GM06990 (cell line): ENCODE measurements at regions not wholly inside any gene's neighbourhood (a gene's known extent, or its start where the extent isn't known, plus 50 kb on each side); places are given as distances from the start of the nearest gene placed in this dataset.
"Not testable (repeated sequence)": the region's sequence is repeated elsewhere in the genome, so short reads cannot be mapped to it uniquely, and the experiment has no call there.

Experiments
- DNase-seq: peaks from one replicate; pipeline ENCODE4 v3.0.0-alpha.2; 2011; ENCODE audit not compliant: insufficient read length; ENCODE audit errors: extremely low read depth
- H3K27me3 ChIP-seq: replicated peaks from 2 replicates; pipeline ENCODE4 v1.6.0; 2011; ENCODE audit warnings: low read length; ENCODE audit not compliant: control insufficient read depth, insufficient read depth
- H3K36me3 ChIP-seq: 2 replicates; pipeline ENCODE4 v1.5.1; 2011; ENCODE audit warnings: low read length; ENCODE audit not compliant: control insufficient read depth, insufficient read depth
- H3K4me3 ChIP-seq: replicated peaks from 2 replicates; pipeline ENCODE4 v1.5.1; 2011; ENCODE audit warnings: low read depth, mild to moderate bottlenecking, control low read depth, low read length
- CTCF ChIP-seq: IDR thresholded peaks from 2 replicates; pipeline ENCODE4 v1.5.1; 2011; ENCODE audit warnings: low read length, control low read depth, mild to moderate bottlenecking, inconsistent platforms; ENCODE audit not compliant: insufficient read depth, poor library complexity, severe bottlenecking

DNA sequence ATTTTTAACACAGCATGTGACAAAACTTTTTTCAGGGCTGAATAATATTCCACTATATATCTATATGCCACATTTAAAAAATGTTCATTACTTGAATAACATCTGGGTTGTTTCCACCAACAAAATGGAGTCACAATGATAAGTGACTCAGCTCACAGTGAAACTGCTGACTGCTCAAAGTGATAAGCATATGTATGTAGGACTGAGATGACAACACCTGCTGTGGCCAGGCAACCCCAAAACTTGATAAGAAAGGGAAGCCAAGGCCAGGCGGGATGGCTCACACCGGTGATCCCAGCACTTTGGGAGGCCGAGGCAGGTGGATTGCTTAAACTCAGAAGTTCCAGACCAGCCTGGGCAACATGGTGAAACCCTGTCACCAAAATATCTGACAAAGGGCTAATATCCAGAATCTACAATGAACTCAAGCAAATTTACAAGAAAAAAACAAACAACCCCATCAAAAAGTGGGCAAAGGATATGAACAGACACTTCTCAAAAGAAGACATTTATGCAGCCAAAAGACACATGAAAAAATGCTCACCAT is 99.2 kb upstream of the TERB2 start:
- DNase-seq, H3K36me3 ChIP-seq, H3K4me3 ChIP-seq, H3K27me3 ChIP-seq: not testable (repeated sequence)

DNA sequence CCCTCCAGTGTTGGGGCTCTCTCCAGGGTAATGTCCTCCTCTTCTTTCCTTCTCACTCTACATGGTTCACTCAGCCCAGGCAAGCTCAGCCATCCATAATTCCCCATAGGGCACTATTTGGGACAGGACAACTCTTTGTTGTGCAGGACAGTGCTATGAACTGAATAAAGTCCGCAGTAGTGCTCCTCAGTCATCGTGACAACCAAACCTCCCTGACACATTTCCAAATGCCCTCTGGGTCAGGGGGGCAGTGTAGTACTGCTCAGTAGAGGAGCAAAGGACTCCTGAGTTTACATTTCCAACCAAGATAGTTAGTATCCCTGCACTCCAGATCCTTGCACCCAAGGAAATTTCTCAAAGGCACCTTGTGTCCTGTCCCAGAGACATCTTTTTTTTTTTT is 97.4 kb upstream of the TERB2 start:
- not testable (repeated sequence) for DNase-seq, H3K4me3 ChIP-seq, H3K27me3 ChIP-seq, H3K36me3 ChIP-seq

DNA sequence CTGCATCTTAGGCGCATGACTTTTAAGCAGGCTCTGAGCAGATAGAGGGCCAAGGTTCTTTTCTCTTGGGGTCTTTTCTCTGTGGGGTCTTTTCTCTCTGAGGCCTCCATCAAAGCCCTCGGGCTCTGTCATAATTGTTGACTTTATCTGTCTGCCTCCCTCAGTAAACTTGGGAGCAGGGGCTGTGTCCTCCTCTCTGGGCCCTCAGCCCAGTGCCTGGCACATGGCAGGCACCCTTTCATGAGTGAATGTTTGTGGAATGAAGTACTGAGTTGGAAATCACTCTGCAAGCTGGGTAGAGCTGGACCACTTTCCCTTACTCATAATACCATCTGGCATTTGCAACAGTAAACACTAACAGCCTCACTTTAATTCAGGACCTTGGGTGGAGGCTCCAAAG is 96.3 kb upstream of the TERB2 start:
- H3K36me3 ChIP-seq, H3K4me3 ChIP-seq, H3K27me3 ChIP-seq, DNase-seq: not testable (repeated sequence)

DNA sequence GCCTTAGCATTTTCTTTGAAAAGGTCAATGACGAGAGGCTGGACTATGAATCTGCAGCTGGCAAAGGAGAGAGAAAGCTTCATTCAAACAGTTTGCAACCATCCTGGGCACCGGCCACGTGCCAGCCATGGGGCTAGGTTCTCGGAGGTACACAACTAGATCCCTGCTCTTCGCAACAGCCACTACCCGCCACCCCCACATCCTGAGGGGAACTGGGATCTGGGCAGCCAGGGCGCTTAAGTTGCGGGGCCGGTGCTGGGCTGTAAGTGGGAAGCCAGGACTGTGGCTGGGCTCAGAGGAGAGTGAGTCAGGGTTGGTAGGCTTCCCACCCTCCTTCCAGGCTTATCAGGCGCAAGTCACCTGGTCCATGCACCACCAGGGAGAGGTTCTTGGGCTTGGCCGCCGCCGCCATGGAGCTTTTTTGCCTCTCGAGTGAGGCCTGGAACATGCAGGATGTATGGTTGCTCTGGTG is 95.0 kb upstream of the TERB2 start:
- Histone ChIP-seq H3K4me3 (no peak overlapping the region), H3K27me3 (no peaks in the 10 kb centered on the region), H3K36me3 (peaks cover 7% of the 10 kb centered on the region)
- DNase-seq: no peak
- no peak for TF ChIP-seq CTCF

DNA sequence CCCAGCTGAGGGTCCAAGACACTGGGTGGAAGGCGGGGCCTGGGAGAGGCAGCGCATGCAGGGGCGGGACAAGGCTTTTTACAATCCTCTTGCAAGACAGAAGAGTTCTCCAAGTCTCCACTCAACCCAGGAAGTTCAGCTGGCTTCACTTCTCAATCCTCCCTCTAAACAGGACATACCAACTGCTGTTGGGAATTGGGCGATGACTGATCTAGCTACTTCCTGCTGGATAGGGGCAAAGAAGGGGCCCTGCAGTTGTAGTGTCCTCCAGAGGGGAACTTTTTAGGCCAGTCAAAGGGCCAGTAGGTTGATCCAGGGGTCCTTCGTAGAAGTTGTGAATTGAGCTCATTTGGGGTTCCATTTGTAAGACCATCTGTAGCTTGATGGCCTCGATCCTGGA is 94.6 kb upstream of the TERB2 start:
- H3K27me3 ChIP-seq: no peaks in the 10 kb centered on the region
- no peak overlapping the region for H3K4me3 ChIP-seq
- no peak for TF ChIP-seq CTCF
- H3K36me3 ChIP-seq: peaks cover 7% of the 10 kb centered on the region
- DNase-seq: no peak

- not testable (repeated sequence) for H3K27me3 ChIP-seq, H3K36me3 ChIP-seq, H3K4me3 ChIP-seq, DNase-seq
Observed at GRCh38 chr15:44862866-44863265, 93.6 kb upstream of the TERB2 start.

GRCh38 chr15:44868100-44868499 is 88.4 kb upstream of the TERB2 start:
- H3K36me3 ChIP-seq, H3K4me3 ChIP-seq, H3K27me3 ChIP-seq, DNase-seq: not testable (repeated sequence)

- H3K27me3 ChIP-seq, H3K4me3 ChIP-seq, DNase-seq, H3K36me3 ChIP-seq: not testable (repeated sequence)
Observed at GRCh38 chr15:44870125-44870524, 86.4 kb upstream of the TERB2 start.

DNA sequence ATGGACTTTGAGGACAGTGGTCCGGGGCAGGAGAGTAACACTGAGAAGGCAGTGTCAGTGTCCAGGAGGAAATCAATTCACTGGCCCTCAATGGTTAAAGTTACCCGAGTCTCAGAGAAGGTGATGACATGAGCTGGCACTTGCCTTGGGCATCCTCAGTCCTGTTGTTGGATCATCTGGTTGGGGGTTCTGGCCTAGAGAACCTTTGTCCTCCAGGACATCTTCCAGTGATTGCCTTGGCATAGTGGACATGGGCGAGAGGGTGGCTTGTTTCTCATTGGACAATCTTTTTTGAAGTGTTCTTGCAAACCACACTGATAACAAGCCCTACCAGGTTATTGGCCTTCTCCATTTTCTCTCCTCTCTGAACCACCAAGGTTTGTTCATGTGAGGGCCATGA is 83.4 kb upstream of the TERB2 start:
- no peak overlapping the region for H3K4me3 ChIP-seq
- no peaks in the 10 kb centered on the region for H3K27me3 ChIP-seq
- peaks cover 16% of the 10 kb centered on the region for H3K36me3 ChIP-seq
- DNase-seq: no peak
- no peak for TF ChIP-seq CTCF
